Rectal smooth muscle tissue (tissue), 1 donor: ENCODE measurements at regions not wholly inside any gene's neighbourhood (a gene's known extent, or its start where the extent isn't known, plus 50 kb on each side); places are given as distances from the start of the nearest gene placed in this dataset.

Experiments used
- H3K27ac ChIP-seq: one replicate; pipeline ENCODE4 v1.7.0; 2013; ENCODE audit warnings: low read depth, low read length, inconsistent platforms
- H3K27me3 ChIP-seq: one replicate; pipeline ENCODE4 v1.7.0; 2013; ENCODE audit warnings: low read length; ENCODE audit not compliant: control insufficient read depth, insufficient read depth
- H3K36me3 ChIP-seq: one replicate; pipeline ENCODE4 v1.7.0; 2013; ENCODE audit warnings: low read length; ENCODE audit not compliant: control insufficient read depth, insufficient read depth
- H3K4me1 ChIP-seq: one replicate; pipeline ENCODE4 v1.7.0; 2013; ENCODE audit warnings: low read length; ENCODE audit not compliant: control insufficient read depth, insufficient read depth
- H3K4me3 ChIP-seq: one replicate; pipeline ENCODE4 v1.7.0; 2013; ENCODE audit warnings: low read length
- H3K9ac ChIP-seq: one replicate; pipeline ENCODE4 v1.7.0; 2013; ENCODE audit warnings: low read length

DNA sequence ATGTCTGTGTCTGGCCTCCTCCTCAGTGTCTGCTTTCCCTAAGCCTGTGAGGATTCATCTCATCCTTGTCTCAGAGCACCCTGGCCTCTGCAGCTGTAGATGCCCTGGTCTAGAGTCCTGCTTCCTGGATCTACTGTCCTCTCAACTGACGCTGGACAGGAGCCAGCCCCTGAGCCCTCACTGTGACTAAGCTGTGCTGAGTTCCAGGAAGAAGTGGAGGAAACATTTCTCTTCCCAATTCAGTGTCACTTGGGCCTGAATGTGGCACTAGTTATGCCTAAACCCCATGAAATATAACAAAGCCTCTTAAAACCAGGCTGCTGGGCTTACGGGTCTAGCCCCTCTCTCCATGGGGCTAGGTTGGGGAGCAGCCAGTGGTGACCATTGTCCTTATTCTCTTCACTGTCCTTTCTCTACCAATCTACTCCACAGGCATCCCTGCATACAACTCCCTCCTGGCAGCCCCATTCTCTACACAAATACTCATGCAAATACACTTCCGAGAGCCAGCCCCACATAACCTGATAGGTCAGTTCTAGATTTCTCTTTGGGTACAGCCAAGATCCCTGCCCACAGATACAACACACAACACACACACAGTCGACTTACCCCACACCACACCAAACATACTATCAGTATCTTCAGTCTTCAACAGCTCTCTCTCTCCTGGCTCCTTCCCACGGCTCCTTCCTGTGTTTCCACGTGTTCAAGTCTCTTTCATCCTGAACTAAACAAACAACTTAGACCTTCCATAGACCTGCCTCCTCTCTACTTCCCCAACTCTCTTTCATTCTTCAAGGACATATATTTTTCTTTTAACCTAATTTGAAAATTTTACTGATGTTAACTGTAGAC lies 220.8 kb downstream of the SNX18 start:
- Histone ChIP-seq H3K4me3 (no peak overlapping the region), H3K27me3 (no peaks in the 10 kb centered on the region), H3K4me1 (no peaks in the 10 kb centered on the region), H3K36me3 (no peaks in the 10 kb centered on the region), H3K27ac (no peak overlapping the region), H3K9ac (no peak overlapping the region)

GRCh38 chr5:54736003-54736797 lies 218.6 kb downstream of the SNX18 start:
- Histone ChIP-seq H3K4me3 (no peak overlapping the region), H3K9ac (no peak overlapping the region), H3K36me3 (no peaks in the 10 kb centered on the region), H3K27ac (no peak overlapping the region), H3K27me3 (no peaks in the 10 kb centered on the region), H3K4me1 (no peaks in the 10 kb centered on the region)

DNA sequence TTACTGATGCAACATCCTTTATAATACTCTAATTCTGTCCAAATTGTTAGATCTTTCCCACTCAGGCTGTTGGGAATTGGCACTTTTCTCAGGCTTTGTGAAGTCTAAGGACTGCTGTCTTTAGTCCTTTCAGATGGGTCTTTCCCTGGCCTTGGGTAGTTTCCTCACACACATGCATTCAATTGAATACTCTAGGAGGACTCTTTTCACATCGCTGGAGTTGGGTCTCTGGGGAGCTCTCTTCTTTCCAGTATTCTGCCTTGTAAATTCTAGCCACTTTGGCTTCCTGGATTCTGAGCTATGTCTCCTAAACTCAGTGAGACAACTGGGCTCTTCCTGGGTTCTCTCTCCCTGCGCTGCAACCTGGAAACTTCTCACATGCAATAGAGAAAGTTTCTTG lies 215.5 kb downstream of the SNX18 start:
- no peak overlapping the region for H3K9ac ChIP-seq
- H3K27ac ChIP-seq: no peak overlapping the region
- no peaks in the 10 kb centered on the region for H3K4me1 ChIP-seq
- no peaks in the 10 kb centered on the region for H3K27me3 ChIP-seq
- H3K4me3 ChIP-seq: no peak overlapping the region
- no peaks in the 10 kb centered on the region for H3K36me3 ChIP-seq

GRCh38 chr5:54732108-54732507 lies 214.5 kb downstream of the SNX18 start:
- Histone ChIP-seq H3K4me3 (no peak overlapping the region), H3K36me3 (no peaks in the 10 kb centered on the region), H3K4me1 (no peaks in the 10 kb centered on the region), H3K9ac (no peak overlapping the region), H3K27ac (no peak overlapping the region), H3K27me3 (no peaks in the 10 kb centered on the region)

GRCh38 chr5:54728588-54728915 lies 211.0 kb downstream of the SNX18 start:
- Histone ChIP-seq H3K27ac (no peak overlapping the region), H3K36me3 (no peaks in the 10 kb centered on the region), H3K4me1 (no peaks in the 10 kb centered on the region), H3K9ac (no peak overlapping the region), H3K4me3 (no peak overlapping the region), H3K27me3 (no peaks in the 10 kb centered on the region)

DNA sequence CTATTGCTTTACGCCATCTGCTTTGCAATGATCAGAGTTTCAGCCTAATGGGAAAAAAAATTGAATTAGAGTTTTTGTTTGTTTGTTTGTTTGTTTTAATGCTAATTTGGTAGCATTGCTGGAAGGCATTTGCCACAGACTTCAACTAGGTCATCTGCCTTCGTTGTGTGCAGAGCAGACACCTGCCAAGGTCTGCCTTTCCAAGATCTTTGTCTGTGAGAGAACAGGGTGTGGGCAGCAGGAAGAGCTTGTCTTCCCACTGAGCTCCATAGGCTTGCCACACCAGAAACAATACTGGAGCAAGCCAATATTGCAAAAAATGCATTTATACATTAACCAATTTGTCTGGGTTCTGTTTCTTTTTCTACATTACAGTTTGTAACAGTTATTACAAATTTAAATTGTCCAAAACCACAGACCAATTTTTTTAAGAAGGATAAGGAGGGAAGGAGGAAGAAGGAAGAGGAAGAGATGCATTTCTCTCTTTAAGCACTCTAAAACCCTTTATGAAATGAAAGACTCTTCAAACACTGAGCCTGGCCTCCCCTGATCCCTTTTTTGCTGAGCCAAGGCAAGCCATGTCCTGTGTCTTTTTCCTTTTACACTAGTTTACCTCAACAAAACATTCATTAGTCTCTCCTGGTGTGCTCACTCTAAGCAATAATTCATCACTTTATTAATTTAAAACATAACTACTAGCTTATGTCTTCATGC lies 210.5 kb downstream of the SNX18 start:
- Histone ChIP-seq H3K4me3 (no peak overlapping the region), H3K9ac (no peak overlapping the region), H3K4me1 (no peaks in the 10 kb centered on the region), H3K36me3 (no peaks in the 10 kb centered on the region), H3K27ac (no peak overlapping the region), H3K27me3 (no peaks in the 10 kb centered on the region)

DNA sequence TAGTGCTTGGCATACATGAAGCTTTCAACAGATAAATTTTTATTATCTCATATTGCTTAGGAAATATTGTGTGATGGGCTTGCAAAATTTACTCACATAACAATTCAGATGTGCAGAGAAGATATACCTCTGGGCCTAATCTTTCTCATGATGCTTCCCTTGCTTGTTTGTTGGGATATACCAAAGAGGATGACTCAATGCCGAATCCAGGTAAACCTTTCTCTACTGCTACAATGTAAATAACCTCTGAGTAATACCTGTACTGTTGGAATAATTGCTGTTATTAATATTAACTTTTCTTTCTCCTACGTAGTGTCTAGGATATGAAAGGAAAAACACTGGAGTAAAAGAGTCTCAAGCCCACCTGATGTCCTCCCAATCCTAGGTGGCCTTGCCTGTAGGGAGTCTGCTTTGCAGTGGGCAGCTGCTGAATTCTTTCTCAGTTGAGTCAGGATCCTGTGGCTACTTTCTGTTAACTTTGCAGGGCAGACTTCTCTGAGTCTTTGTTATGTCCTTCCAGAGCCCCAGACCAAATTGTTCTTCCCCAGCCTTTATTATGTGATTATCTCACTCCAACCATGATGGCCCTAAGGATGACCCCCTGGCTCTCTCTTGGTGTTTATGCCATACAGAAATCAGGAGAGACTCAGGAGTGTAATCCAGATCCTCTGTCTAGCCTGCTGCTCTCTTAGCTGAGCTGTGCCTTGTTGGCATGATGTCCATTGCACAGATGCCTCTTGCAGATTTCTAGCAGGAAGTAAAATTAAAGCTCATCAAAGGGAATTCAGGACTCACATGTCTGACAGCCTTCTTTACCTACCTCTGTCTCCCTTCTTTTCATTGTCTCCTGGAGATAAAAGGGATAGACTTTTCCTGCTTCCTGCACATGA lies 208.1 kb downstream of the SNX18 start:
- no peak overlapping the region for H3K27ac ChIP-seq
- H3K4me3 ChIP-seq: no peak overlapping the region
- no peaks in the 10 kb centered on the region for H3K36me3 ChIP-seq
- H3K4me1 ChIP-seq: peaks cover 3% of the 10 kb centered on the region
- no peaks in the 10 kb centered on the region for H3K27me3 ChIP-seq
- H3K9ac ChIP-seq: no peak overlapping the region

DNA sequence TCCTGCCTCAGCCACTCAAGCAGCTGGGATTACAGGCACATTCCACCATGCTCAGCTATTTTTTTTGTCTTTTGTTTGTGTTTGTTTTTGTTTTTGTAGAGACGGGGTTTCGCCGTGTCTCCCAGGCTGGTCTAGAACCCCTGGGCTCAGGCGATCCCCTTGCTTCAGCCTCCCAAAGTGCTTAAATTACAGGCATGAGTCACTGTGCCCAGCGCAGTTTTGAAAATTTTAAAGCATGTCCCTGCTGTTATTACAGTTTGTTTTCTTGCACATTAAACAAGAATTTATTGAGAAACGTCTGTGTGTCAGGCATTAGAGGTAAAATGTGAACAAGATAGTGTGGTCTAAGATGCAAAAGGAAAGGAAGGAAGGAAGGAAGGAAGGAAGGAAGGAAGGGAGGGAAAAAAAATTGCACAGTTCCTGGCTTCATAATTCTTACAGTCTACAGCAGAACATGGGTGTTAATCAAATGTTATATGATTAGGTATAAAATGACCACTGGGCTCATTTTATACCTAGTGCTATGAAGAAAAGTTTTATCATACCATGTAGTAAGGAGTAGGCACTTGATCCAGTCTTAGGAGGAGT lies 205.4 kb downstream of the SNX18 start:
- H3K4me3 ChIP-seq: no peak overlapping the region
- H3K36me3 ChIP-seq: no peaks in the 10 kb centered on the region
- no peak overlapping the region for H3K27ac ChIP-seq
- peaks cover 5% of the 10 kb centered on the region for H3K4me1 ChIP-seq
- no peaks in the 10 kb centered on the region for H3K27me3 ChIP-seq
- H3K9ac ChIP-seq: no peak overlapping the region

DNA sequence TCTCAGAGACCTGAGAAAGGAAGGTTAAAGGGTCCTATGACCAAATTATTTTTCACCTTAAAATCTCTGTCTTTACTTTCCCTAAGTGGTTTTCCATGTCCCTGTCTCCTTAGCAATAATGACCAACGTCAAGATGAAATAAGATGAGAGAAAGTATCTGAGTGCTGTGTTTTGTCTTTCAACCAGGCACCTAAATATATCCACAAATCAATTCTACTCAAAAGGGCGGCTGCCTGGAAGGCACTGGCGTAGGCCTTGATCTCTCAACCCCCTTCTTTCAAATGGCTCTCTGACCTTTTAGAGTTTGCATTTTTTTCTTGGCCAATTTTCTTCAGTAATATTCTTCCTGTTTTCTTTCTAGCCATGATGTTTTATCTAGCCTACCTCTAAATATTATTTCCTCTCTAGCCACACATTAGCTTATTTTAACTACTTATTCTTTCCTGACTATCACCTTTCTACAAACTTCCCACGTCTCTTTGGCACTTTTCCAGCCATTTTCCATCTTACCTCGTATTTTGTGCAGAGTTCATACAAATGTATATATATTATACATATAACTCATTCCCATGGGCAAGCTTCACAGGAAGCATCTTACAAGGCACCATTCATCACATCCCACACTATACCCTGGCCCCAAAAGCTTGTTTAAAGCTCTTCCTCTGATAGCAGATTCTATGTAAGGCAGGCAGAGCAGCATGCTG lies 204.5 kb downstream of the SNX18 start:
- Histone ChIP-seq H3K36me3 (no peaks in the 10 kb centered on the region), H3K27ac (no peak overlapping the region), H3K27me3 (no peaks in the 10 kb centered on the region), H3K4me1 (peaks cover 5% of the 10 kb centered on the region), H3K4me3 (no peak overlapping the region), H3K9ac (no peak overlapping the region)

- Histone ChIP-seq H3K27ac (no peak overlapping the region), H3K4me1 (peaks cover 5% of the 10 kb centered on the region), H3K4me3 (no peak overlapping the region), H3K9ac (no peak overlapping the region), H3K36me3 (no peaks in the 10 kb centered on the region), H3K27me3 (no peaks in the 10 kb centered on the region)
Measured at GRCh38 chr5:54721116-54721515, 203.6 kb downstream of the SNX18 start.

DNA sequence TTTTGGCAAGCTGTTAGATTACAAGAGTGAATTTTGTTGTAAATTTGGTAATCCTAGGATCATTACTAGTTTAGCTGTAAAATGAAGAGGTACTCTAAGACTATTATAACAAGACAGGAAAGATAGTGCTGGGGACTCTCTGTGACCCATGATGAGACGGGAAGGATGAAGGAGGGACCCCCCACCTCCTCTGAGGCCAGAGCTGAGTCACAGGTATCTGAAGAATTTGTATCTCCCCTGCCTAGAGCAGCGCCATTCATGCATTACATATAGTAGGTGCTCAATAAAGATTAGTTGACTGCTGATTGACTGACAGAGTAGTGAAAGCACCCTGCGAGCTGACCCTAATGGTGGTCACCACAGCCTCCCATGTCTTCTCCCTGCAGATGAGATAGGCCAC lies 202.8 kb downstream of the SNX18 start:
- Histone ChIP-seq H3K36me3 (no peaks in the 10 kb centered on the region), H3K4me3 (no peak overlapping the region), H3K4me1 (peaks cover 5% of the 10 kb centered on the region), H3K27ac (no peak overlapping the region), H3K27me3 (no peaks in the 10 kb centered on the region), H3K9ac (no peak overlapping the region)
